Left lung (tissue), 4 donors: ENCODE measurements at regions not wholly inside any gene's neighbourhood (a gene's known extent, or its start where the extent isn't known, plus 50 kb on each side); places are given as distances from the start of the nearest gene placed in this dataset.

Experiments used
- ATAC-seq: fragments of 200-7000 bp; cut with Tn5 transposase; one replicate; pipeline ENCODE4 v1.9.1; 2020; ENCODE audit warnings: moderate library complexity
- DNase-seq, 4 donors: peaks; one replicate each; pipeline ENCODE4 v3.0.0-alpha.2; 2013 to 2020
- H3K27ac ChIP-seq, 2 donors: fragments of 200-600 bp; sonication (generic) in 1 of 2; one replicate each; pipeline versions ENCODE4 v1.5.0 to v1.8.0; 2020 to 2021
- H3K27me3 ChIP-seq, 2 donors: fragments of 200-600 bp; sonication (generic) in 1 of 2; one replicate each; pipeline versions ENCODE4 v1.5.0 to v1.8.0; 2020 to 2021
- H3K36me3 ChIP-seq, 2 donors: fragments of 200-600 bp; sonication (generic) in 1 of 2; one replicate each; pipeline versions ENCODE4 v1.5.0 to v1.8.0; 2020 to 2021
- H3K4me1 ChIP-seq, 2 donors: fragments of 200-600 bp; one replicate each; pipeline ENCODE4 v1.8.0; 2021
- H3K4me3 ChIP-seq, 2 donors: fragments of 200-600 bp; sonication (generic) in 1 of 2; one replicate each; pipeline versions ENCODE4 v1.5.0 to v1.8.0; 2020 to 2021; ENCODE audit warnings: mild to moderate bottlenecking in 1 of 2
- H3K9me3 ChIP-seq, 2 donors: fragments of 200-600 bp; sonication (generic) in 1 of 2; one replicate each; pipeline versions ENCODE4 v1.5.0 to v1.8.0; 2020 to 2021
- CTCF ChIP-seq, 2 donors: fragments of 200-600 bp; sonication (generic) in 1 of 2; IDR thresholded peaks; one replicate each; pipeline versions ENCODE4 v1.5.0 to v1.8.0; 2021; ENCODE audit warnings: antibody characterized with exemption in 2 of 2
- intact Hi-C, 2 donors: fragments of 100-400 bp; cut with DNase I; formaldehyde crosslinking; loops; one replicate each; pipeline versions ENCODE4 v1.11.2 to v1.14.2; 2022
- donor health status: DM: no; HTN: yes; CAD: no.
- donor health status: DM: no; HTN: no; CAD: no.

GRCh38 chrX:7215842-7216241 lies 67.9 kb upstream of the PUDP start:
- H3K4me3 ChIP-seq = no peak overlapping the region
- H3K27ac ChIP-seq = no peak overlapping the region
- H3K4me1 ChIP-seq = no peaks in the 10 kb centered on the region
- no peak for TF ChIP-seq CTCF (IDR thresholded peaks at IDR 0.05)
- no peaks in the 10 kb centered on the region for H3K27me3 ChIP-seq
- intact Hi-C loops = no loop called here
- no peak for ATAC-seq
- no peaks in the 10 kb centered on the region for H3K9me3 ChIP-seq
- H3K36me3 ChIP-seq = no peaks in the 10 kb centered on the region
- DNase-seq = no peak

- Histone ChIP-seq H3K4me1 (no peaks in the 10 kb centered on the region), H3K36me3 (no peaks in the 10 kb centered on the region), H3K27me3 (no peaks in the 10 kb centered on the region), H3K4me3 (no peak overlapping the region), H3K9me3 (no peaks in the 10 kb centered on the region), H3K27ac (no peak overlapping the region)
- intact Hi-C loops = no loop called here
- no peak for ATAC-seq
- TF ChIP-seq CTCF (IDR thresholded peaks at IDR 0.05) = no peak
- no peak for DNase-seq
Measured at GRCh38 chrX:7214251-7214650, 66.3 kb upstream of the PUDP start.

DNA sequence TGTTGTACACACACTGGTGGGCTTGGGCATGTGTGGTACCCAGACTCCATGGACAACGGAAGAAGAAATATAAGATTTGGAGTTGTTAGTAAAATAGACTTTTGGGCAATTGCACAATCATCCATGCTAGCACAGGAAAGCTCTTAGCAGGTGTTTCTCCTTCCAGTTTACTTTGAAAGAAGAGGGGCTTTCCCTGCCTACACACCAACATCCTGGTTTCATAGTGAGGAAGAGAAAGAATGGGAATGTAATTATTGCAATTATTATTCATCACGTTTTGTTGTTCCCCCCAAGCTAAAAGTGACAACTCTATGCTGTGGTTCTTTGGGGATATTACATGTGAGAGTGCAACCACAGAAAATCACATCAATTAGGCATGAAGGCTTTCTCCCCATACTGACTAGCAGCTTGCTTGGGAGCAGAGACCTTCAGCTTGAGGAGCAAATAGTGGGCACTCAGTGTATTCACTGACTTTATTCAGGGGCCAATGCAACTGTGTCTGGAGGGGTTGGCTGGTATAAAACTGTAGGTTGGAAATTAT lies 57.2 kb upstream of the PUDP start:
- intact Hi-C loops = no loop called here
- no peaks in the 10 kb centered on the region for H3K27me3 ChIP-seq

DNA sequence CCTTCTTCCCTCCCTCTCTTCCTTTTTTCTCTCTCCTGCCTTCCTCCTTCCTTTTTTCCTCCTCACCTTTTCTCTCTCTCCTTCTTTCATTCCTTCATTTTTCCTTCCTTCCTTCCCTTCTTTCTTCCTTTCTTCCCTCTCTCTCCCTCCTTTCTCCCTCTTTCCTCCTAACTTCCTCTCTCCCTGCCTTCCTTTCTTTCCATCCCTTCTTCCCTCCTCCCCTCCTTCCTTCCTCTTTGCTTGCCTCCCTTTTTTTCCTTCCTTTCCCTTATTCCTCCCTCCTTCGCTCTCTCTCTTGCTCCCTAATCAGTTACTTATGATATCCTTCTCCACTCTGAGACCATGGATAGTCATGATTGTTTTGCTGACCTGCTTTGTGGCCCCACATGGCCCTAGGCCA lies 56.7 kb upstream of the PUDP start:
- no peak for TF ChIP-seq CTCF (IDR thresholded peaks at IDR 0.05)
- Histone ChIP-seq H3K27me3 (no peaks in the 10 kb centered on the region), H3K9me3 (no peaks in the 10 kb centered on the region), H3K27ac (no peak overlapping the region), H3K4me3 (no peak overlapping the region), H3K36me3 (no peaks in the 10 kb centered on the region), H3K4me1 (no peaks in the 10 kb centered on the region)
- intact Hi-C loops = no loop called here
- DNase-seq (no peak), ATAC-seq (no peak)

More for the DNA sequence above, 57.2 kb upstream of the PUDP start:
- H3K9me3 ChIP-seq = no peaks in the 10 kb centered on the region
- DNase-seq (no peak), ATAC-seq (no peak)
- no peak overlapping the region for H3K4me3 ChIP-seq
- TF ChIP-seq CTCF (IDR thresholded peaks at IDR 0.05) = no peak
- H3K36me3 ChIP-seq = no peaks in the 10 kb centered on the region
- no peak overlapping the region for H3K27ac ChIP-seq
- H3K4me1 ChIP-seq = no peaks in the 10 kb centered on the region

DNA sequence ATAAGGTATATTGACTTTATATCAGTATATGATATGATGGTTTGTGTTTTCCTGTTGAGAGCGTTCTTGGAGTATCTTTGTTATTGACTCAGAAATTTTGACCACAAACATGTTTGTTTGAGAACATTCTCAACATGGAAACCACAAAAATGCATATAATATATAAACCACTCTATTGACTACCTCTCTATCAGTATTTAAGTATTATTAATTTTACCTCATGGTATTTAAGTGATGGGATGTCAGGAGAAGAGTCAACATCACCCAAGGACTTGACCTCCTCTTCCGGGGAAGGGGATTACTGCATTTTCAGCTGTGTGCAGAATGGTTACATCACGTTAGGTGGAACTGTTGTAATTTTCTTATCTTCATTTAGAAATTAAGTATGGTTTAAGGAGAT lies 54.3 kb upstream of the PUDP start:
- H3K9me3 ChIP-seq = no peaks in the 10 kb centered on the region
- no peak overlapping the region for H3K4me3 ChIP-seq
- DNase-seq (no peak), ATAC-seq (no peak)
- no peaks in the 10 kb centered on the region for H3K4me1 ChIP-seq
- no peaks in the 10 kb centered on the region for H3K27me3 ChIP-seq
- no peak for TF ChIP-seq CTCF (IDR thresholded peaks at IDR 0.05)
- H3K27ac ChIP-seq = no peak overlapping the region
- intact Hi-C loops = no loop called here
- no peaks in the 10 kb centered on the region for H3K36me3 ChIP-seq
